ENCODE measurements at regions not wholly inside any gene's neighbourhood (a gene's known extent, or its start where the extent isn't known, plus 50 kb on each side); places are given as distances from the start of the nearest gene placed in this dataset.
"Not testable (repeated sequence)": the region's sequence is repeated elsewhere in the genome, so short reads cannot be mapped to it uniquely, and the experiment has no call there.

DNA sequence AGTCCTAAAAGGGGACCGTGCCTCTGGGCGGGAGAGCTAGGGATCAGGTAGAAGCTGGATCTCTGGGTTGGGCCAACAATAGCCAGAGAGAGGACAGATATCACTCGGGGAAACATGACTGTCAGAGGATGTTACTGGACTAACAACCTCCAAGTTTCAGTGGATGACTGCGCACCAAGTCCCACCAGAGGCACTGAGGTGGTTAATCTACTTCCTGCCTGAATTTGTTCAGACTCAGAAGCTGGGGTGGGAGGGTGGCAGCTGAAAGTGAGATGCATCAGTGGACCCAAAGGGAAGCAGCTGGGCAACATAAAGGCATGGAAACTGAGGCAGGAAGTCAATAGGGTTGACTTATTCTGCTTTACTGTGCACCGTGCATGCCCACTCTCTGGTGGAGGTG, 130.1 kb upstream of the SLC44A1 start:
- no peak for DNase-seq (ENCODE audit: low spot score)

DNA sequence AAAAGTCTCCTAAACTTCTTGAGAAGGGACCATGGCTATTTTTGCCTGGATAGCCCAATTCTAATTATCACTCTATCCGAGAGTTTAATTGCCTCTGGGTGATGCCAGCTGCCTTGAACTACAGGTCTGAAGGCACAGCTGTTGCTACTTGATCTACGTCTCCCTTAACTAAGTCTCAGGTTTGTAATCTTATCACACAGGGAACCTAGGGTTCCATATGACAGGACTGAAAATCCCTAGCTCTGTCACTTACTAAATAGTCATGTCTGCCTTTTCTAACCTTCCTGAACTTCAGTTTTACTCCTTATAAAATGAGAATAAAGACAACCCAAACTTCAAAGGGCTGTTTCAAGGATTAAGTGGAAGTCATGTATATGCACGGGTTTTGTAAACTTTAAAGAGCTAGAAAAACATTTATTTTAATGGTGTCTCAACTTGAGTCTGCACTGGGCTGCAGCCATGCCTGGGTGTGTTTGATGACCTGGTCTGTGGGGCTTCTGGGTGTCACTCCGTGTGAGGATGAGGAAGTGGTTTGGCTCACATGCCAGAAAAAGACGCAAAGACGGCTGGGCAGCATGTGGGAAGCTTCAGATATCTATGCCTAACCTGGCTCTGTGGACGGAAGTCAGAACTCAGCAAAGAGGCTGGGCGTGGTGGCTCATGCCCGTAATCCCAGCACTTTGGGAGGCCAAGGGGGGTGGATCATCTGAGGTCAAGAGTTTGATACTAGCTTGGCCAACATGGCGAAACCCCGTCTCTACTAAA, 129.3 kb upstream of the SLC44A1 start:
- no peak for DNase-seq (ENCODE audit: low spot score)

DNA sequence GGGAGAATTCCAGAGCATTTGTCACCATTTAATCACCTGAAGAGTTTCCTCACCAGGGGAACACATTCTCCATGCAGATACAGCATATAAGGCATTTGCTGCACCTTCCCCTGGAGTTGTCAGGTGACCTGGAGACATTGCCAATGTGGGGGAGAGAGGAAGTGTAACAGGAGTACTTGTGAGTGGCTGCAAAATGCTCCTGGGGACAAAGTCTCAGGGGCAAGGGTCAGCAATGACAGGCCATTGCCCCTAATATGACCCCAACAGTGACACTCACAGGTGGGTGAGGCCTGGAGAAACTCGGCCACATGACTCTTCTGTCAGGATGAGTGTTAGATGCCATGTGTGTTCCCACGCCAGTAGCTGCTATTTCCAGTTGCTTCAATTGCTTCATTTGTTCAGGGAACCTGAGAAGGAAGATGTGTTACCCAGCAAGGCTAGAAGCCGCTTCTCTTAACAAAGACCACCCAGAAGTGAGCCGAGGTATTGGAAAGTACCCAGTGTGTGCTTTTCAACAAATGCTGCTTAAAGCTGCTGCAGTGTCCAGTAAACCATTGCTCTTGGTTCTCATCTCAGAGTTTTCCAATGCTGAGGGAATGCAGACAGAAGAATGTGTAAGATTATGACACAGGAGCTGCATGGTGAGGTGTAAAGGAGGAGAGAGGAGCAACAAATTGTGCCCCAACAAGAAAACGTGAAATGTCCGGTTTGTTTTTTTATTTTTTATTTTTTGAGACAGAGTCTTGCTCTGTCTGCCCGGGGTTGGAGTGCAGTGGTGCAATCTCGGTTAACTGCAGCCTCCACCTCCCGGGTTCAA, 128.2 kb upstream of the SLC44A1 start:
- no peak for DNase-seq (ENCODE audit: low spot score)

GRCh38 chr9:105117234-105117633, 127.2 kb upstream of the SLC44A1 start:
- DNase-seq (ENCODE audit: low spot score) = no peak

- no peak for DNase-seq (ENCODE audit: low spot score)
Observed at GRCh38 chr9:105118636-105119035, 125.8 kb upstream of the SLC44A1 start.

- DNase-seq (ENCODE audit: low spot score) = no peak
Observed at GRCh38 chr9:105119156-105119555, 125.3 kb upstream of the SLC44A1 start.

- DNase-seq (ENCODE audit: low spot score) = no peak
Observed at GRCh38 chr9:105121861-105122430, 122.5 kb upstream of the SLC44A1 start.

GRCh38 chr9:105124598-105124997, 119.9 kb upstream of the SLC44A1 start:
- DNase-seq (ENCODE audit: low spot score) = not testable (repeated sequence)

DNA sequence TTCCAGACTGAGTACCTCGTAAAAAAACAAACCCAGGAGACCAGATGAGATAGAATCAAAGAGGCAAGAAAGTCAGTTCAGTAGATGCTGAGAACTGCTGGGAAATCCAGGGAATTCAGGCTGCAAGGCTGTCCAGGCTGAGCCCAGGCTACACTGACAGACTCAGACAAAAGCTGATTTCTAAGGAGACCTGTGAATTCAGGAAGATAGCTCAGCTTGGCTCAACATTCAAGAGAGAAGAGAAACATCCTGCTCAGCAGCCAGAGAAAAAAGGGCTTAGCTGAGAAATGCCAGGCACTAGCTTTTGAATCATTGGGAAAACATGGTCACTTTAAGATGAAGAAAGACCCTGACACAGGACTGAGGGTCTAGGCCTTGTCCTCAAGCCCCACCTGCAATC, 118.2 kb upstream of the SLC44A1 start:
- no peak for DNase-seq (ENCODE audit: low spot score)

DNA sequence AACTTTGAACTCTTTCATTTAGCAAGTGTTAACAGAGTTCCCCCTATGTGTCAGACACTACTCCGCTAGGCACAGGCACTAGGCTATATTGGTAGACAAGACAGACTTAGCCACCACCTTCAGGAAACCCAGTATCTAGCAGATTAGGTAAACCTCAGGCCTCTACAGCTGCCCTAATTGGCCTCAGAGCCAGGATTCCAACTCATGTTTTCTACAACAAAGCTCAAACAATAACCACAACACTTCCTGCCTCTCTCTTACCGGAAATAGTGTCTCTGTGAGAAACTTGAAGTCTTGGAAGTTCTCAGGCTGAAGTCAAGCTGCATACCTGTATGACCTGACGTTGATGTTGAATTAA, 116.6 kb upstream of the SLC44A1 start:
- DNase-seq (ENCODE audit: low spot score) = peak; percentile 12

DNA sequence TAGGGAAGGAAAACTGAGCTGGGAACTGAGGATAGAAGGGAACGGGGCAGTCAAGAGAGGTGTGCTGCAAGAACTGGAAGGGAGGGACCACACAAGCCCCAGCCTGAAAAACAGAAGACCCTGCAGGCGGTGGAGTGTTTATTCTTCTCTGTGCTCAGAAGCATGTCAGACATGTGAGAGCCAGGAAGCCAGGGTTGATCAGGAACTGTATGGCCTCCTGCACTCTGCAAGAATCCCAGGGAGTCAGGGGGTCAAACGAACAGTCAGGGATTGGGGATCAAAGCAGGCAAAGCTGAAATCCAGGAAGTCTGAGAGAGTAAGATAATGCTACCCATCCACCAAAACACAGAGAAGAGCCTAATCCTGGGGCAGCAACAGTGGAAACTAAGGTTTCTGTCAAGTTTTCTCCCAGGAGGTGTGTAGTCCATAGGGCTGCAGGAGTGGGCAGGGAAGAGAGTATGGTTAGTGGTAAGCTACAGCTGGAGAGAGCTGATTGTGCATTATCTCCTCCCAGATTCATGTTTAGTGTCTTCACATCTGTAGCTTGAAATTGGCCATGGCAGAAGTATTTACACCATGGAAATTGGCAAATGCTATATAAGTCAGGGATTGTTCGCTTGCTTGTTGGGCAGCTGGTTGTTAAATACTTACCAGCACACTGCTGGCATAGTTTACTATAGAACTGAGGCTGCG, 115.4 kb upstream of the SLC44A1 start:
- no peak for DNase-seq (ENCODE audit: low spot score)

- DNase-seq (ENCODE audit: low spot score) = no peak
Observed at GRCh38 chr9:105129731-105130130, 114.7 kb upstream of the SLC44A1 start.

GRCh38 chr9:105131981-105132380, 112.5 kb upstream of the SLC44A1 start:
- DNase-seq (ENCODE audit: low spot score) = no peak

DNA sequence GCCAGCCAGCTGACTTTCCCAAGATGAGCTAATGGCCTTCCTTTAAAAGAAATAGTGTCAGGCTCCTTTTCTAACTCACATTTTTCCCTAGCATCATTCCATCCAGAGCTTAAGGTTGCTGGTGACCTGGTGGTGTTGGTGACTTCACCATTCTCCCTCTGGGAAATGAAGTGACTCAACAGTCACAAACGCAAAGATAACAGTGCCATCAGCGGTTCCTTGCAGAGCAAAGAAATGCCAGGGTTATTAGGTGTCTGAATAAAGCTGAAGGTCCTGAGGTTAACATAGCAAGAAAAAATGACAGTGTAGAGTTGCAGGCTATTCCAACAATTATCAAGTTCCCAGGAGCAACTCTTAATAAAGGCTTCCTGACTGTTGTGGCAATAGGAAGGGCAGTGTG, 111.8 kb upstream of the SLC44A1 start:
- DNase-seq (ENCODE audit: low spot score) = no peak

GRCh38 chr9:105138306-105138801, 106.1 kb upstream of the SLC44A1 start:
- DNase-seq (ENCODE audit: low spot score) = no peak

DNA sequence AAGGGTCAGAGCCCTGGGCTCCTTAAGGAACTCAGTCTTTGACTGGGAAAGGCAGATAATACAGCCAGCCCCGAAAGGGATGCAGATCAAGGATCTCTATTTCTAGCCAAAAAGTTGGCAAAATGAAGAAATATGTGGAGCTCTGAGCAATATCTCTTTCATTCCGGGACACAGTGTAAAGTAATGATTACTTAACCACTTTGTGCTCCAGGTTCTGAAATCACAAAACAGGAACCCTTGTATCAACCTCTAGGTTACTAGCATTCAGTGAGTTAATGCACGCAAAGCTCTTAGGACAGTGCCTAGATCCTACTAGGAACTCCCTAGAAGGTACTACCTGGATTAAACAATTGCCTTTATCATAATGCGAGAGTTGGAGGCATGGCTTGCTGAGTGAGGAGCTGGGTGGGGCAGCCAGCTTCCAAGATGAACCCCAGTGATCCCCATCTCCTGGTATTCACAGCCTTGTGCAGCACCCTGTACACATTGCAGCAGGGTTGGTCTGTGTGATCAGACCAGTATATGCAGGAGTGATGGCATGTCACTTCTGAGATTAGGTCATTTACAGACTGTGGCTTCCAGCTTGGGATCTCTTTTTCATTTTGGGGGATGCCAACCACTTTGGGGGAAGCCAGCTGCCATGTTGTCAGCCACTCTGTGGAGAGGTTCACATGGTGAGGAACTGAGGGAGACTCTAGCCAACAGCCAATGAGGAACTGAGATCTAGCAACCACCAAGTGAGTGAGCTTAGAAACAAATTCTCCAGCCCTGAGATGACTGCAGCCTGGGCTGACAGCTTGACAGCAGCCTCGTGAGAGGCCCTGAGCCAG, 103.1 kb upstream of the SLC44A1 start:
- no peak for DNase-seq (ENCODE audit: low spot score)

DNA sequence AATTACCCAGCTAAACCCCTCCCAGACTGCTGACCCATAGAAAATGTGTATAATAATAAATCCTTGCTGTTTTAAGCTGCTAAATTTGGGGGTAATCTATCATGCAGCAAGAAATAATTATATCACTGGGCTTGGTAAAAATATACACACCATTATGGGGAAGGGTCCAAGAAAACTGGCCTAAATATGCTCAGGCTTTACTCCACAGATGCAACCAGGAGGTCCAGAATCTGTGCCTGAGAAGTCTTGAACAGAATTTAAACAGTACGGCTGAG, 102.5 kb upstream of the SLC44A1 start:
- DNase-seq (ENCODE audit: low spot score) = no peak

- no peak for DNase-seq (ENCODE audit: low spot score)
Observed at GRCh38 chr9:105142406-105143135, 101.9 kb upstream of the SLC44A1 start.

- no peak for DNase-seq (ENCODE audit: low spot score)
Observed at GRCh38 chr9:105143136-105143430, 101.4 kb upstream of the SLC44A1 start.

DNA sequence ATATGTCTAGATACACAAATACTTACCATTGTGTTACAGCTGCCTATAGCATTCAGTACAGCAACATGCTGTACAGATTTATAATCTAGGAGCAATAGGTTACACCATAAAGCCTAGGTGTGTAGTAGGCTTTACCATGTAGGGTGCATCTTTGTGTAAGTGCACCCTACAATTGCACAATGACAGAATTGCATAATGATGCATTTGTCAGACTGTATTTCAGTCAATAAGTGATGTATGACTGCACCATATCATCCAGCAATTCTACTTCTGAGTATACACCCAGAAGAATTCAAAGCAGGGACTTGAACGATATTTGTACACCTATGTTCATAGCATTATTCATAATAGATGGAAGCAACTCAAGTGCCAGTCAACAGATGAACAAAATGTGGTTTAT, 100.4 kb upstream of the SLC44A1 start:
- DNase-seq (ENCODE audit: low spot score) = no peak

GRCh38 chr9:105144841-105145240, 99.6 kb upstream of the SLC44A1 start:
- DNase-seq (ENCODE audit: low spot score) = no peak

All from HT-29 (cell line).